Esophagus muscularis mucosa (tissue), 4 donors: ENCODE measurements at regions not wholly inside any gene's neighbourhood (a gene's known extent, or its start where the extent isn't known, plus 50 kb on each side); places are given as distances from the start of the nearest gene placed in this dataset.
"Not testable (repeated sequence)": the region's sequence is repeated elsewhere in the genome, so short reads cannot be mapped to it uniquely, and the experiment has no call there.

Source experiments
- DNase-seq: peaks from one replicate; pipeline ENCODE4 v3.0.0-alpha.2; 2017; ENCODE audit errors: extremely low spot score
- H3K27ac ChIP-seq, 4 donors: fragments of 200-600 bp; sonication (generic); replicated peaks in 1 of 4; 1 replicate in 3 of 4; 2 replicates in 1 of 4; pipeline ENCODE4 v1.5.1; 2016 to 2019; ENCODE audit warnings: mild to moderate bottlenecking in 1 of 4
- H3K27me3 ChIP-seq, 4 donors: fragments of 200-600 bp; sonication (generic); one replicate each; pipeline versions ENCODE4 v1.5.1 to v1.6.0; 2016 to 2019
- H3K36me3 ChIP-seq, 4 donors: fragments of 200-600 bp; sonication (generic); one replicate each; pipeline ENCODE4 v1.5.1; 2016 to 2019
- H3K4me1 ChIP-seq, 4 donors: fragments of 200-600 bp; sonication (generic); one replicate each; pipeline ENCODE4 v1.5.1; 2016 to 2019
- H3K4me3 ChIP-seq, 4 donors: fragments of 200-600 bp; sonication (generic); 1 replicate in 2 of 4; 2 replicates in 2 of 4; pipeline ENCODE4 v1.5.1; 2016 to 2019; ENCODE audit warnings: mild to moderate bottlenecking in 4 of 4, moderate library complexity in 1 of 4
- H3K9me3 ChIP-seq, 4 donors: fragments of 200-600 bp; sonication (generic); 1 replicate in 3 of 4; 2 replicates in 1 of 4; pipeline ENCODE4 v1.5.1; 2016 to 2019
- EP300 ChIP-seq: sonication (generic); formaldehyde crosslinking; IDR thresholded peaks from one replicate; pipeline ENCODE4 v1.6.1; 2017; ENCODE audit warnings: antibody characterized with exemption
- POLR2A ChIP-seq: fragments of 450-650 bp; IDR thresholded peaks from one replicate; pipeline ENCODE4 v1.6.1; 2017; ENCODE audit warnings: antibody characterized with exemption, moderate library complexity, mild to moderate bottlenecking, low read depth
- POLR2AphosphoS5 ChIP-seq, 2 donors: sonication (generic); formaldehyde crosslinking; IDR thresholded peaks; one replicate each; pipeline ENCODE4 v1.6.1; 2017; ENCODE audit warnings: antibody characterized with exemption in 2 of 2
- WGBS: methylation state at CpG from one replicate; pipeline ENCODE4 v1.1.5; 2018; 5-methylcytosine and 5-hydroxymethylcytosine counted together
- intact Hi-C: fragments of 100-400 bp; cut with DNase I; formaldehyde crosslinking; loops from one replicate; pipeline ENCODE4 v1.15.1; 2023
- TF ChIP-seq, protein P1 (sequence below), 3 experiments: fragments of 200-600 bp in 2 of 3; fragments of 450-650 bp in 1 of 3; sonication (generic) in 2 of 3; IDR thresholded peaks; one replicate each; pipeline ENCODE4 v1.5.1; 2017 to 2019; ENCODE audit warnings: antibody characterized with exemption in 3 of 3, mild to moderate bottlenecking in 2 of 3, moderate library complexity in 1 of 3

DNA sequence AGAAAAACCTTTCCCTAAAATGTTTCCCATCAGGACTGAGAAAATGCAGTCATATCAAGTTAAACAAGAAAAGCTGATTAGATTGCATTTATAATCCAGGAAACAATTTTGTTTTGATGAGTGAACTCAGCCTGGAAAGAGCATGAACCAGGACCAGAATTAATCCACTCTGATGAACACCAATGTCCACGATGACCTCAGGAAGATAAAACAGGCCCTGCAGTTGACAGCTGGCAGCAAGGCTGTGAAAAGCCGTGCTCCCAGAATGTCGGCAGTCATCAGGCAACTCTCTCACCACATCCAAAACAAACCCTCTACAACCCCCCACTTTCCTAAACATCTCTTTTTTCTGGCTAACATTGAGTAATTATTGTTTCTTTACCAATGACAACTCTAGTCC lies 74.0 kb upstream of the PROKR2 start:
- DNase-seq = no peak
- Histone ChIP-seq H3K36me3 (no peaks in the 10 kb centered on the region), H3K9me3 (peaks cover 0 to 6% (median 0%) of the 10 kb centered on the region in 4 donors), H3K4me3 (no peak overlapping the region), H3K4me1 (no peaks in the 10 kb centered on the region), H3K27me3 (peaks cover 0 to 9% (median 0%) of the 10 kb centered on the region in 4 donors), H3K27ac (no peak overlapping the region)
- intact Hi-C loops = no loop called here
- WGBS = 21% methylated on average over 3 of the region's 3 CpGs
- TF ChIP-seq, protein P1, sequence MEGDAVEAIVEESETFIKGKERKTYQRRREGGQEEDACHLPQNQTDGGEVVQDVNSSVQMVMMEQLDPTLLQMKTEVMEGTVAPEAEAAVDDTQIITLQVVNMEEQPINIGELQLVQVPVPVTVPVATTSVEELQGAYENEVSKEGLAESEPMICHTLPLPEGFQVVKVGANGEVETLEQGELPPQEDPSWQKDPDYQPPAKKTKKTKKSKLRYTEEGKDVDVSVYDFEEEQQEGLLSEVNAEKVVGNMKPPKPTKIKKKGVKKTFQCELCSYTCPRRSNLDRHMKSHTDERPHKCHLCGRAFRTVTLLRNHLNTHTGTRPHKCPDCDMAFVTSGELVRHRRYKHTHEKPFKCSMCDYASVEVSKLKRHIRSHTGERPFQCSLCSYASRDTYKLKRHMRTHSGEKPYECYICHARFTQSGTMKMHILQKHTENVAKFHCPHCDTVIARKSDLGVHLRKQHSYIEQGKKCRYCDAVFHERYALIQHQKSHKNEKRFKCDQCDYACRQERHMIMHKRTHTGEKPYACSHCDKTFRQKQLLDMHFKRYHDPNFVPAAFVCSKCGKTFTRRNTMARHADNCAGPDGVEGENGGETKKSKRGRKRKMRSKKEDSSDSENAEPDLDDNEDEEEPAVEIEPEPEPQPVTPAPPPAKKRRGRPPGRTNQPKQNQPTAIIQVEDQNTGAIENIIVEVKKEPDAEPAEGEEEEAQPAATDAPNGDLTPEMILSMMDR (IDR thresholded peaks at IDR 0.05) = no peak
- no peak for TF ChIP-seq POLR2A

DNA sequence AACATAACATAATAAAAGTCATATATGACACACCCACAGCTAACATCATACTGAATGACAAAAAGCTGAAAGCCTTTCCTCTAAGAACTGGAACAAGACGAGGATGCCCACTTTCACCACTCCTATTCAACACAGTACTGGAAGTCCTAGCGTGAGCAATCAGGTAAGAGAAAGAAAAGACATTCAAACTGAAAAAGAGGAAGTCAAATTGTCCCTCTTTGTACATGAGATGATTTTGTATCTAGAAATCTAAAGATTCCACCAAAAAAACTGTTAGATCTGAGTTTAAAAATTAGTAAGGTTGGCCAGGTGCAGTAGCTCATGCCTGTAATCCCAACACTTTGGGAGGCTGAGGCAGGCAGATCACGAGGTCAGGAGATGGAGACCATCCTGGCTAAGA lies 70.1 kb upstream of the PROKR2 start:
- H3K4me1 ChIP-seq, H3K36me3 ChIP-seq, H3K27me3 ChIP-seq, H3K4me3 ChIP-seq, H3K27ac ChIP-seq, DNase-seq, intact Hi-C loops: not testable (repeated sequence)
- 65% methylated on average over 3 of the region's 3 CpGs for WGBS
- peaks cover 0 to 26% (median 11%) of the 10 kb centered on the region in 4 donors for H3K9me3 ChIP-seq

DNA sequence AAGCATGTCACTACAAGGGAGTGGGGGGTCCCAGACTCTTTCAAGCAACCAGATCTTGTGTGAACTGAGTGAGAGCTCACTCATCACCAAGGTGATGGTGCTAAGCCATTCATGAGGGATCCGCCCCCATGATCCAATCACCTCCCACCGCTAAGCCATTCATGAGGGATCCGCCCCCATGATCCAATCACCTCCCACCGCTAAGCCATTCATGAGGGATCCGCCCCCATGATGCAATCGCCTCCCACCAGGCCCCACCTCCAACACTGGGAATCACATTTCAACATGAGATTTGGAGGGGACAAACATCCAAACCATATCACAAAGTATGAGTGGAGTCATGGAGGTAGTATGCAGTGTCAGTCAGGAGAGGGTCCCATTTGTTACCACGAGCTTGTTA lies 64.8 kb upstream of the PROKR2 start:
- DNase-seq, H3K36me3 ChIP-seq, H3K4me1 ChIP-seq, H3K27me3 ChIP-seq, H3K27ac ChIP-seq, H3K4me3 ChIP-seq, intact Hi-C loops: not testable (repeated sequence)
- peaks cover 0 to 34% (median 8%) of the 10 kb centered on the region in 4 donors for H3K9me3 ChIP-seq
- 94% methylated on average over 7 of the region's 7 CpGs for WGBS

DNA sequence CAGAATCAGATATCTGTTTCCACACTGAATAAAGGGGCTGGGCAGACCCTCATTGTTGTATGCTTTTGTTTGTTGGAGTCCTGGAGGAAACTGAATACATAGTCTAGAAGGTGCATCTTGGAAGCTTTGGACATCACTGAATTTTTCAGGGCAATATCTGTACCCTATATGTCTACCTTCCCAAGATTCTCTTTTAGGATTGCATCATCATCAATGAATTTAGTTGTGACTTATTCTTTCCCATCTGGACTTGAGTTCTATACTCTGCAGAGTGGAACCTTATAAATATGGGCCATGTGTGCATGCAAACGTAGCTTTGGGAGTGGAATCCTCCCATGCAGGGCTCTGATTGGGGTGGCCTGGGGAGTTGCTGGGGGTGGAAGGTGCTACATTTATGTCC lies 60.7 kb upstream of the PROKR2 start:
- H3K4me1 ChIP-seq = no peaks in the 10 kb centered on the region
- H3K36me3 ChIP-seq = no peaks in the 10 kb centered on the region
- H3K27me3 ChIP-seq = no peaks in the 10 kb centered on the region
- no peak overlapping the region for H3K27ac ChIP-seq
- DNase-seq = no peak
- H3K9me3 ChIP-seq = peaks cover 0 to 12% (median 0%) of the 10 kb centered on the region in 4 donors
- WGBS = 65% methylated on average over 1 of the region's 1 CpG
- no peak overlapping the region for H3K4me3 ChIP-seq
- intact Hi-C loops = no loop called here
- TF ChIP-seq POLR2AphosphoS5 (IDR thresholded peaks at IDR 0.05) (no peak), POLR2A (no peak), EP300 (no peak)
- TF ChIP-seq, protein P1 (IDR thresholded peaks at IDR 0.05) = no peak

DNA sequence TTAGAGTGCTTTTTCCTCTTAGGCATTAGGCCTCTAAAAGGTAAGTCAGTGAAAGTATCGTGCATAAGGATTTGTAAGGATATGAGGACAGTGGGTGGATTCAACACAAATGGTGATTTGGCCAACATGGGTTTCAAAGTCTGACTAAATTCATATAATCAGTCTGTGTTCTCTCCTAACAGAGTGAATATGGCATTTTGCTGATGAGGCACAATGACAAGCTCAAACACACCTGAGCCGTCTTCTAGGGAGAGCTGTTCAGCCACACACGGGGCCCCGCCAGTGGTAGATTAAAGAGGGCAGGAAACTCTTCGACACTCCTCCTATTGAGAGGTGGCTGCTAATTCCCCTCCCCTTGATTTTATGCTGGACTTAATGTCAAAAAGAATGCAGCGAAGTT lies 59.5 kb upstream of the PROKR2 start:
- Histone ChIP-seq H3K27ac (no peak overlapping the region), H3K36me3 (no peaks in the 10 kb centered on the region), H3K4me3 (no peak overlapping the region), H3K4me1 (no peaks in the 10 kb centered on the region), H3K27me3 (no peaks in the 10 kb centered on the region), H3K9me3 (peaks cover 0 to 12% (median 0%) of the 10 kb centered on the region in 4 donors)
- DNase-seq = no peak
- intact Hi-C loops = no loop called here
- TF ChIP-seq, protein P1 (IDR thresholded peaks at IDR 0.05) = no peak
- TF ChIP-seq EP300 (no peak), POLR2A (no peak), POLR2AphosphoS5 (IDR thresholded peaks at IDR 0.05) (no peak)
- WGBS = 83% methylated on average over 6 of the region's 6 CpGs

DNA sequence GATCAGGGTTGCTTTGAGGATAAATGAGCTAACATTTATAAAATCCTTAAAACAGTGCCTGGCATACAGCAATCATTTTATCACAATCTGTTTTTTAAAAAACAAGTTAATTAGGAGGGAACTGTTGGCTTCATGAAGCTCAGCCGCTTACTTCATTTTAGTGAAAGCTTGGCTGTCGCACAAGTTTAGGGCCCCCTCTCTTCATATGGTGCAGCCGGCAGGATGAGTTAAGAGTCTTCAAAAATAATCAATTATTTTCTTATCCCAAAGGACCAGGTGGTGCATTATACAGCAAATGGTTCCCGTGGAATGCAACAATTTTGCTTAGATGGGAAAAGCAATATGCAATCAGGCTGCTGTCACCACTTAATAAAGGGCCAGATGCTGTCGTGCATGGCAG lies 57.4 kb upstream of the PROKR2 start:
- Histone ChIP-seq H3K4me1 (no peaks in the 10 kb centered on the region), H3K36me3 (no peaks in the 10 kb centered on the region), H3K27me3 (no peaks in the 10 kb centered on the region), H3K4me3 (no peak overlapping the region), H3K27ac (no peak overlapping the region), H3K9me3 (peaks cover 0 to 12% (median 0%) of the 10 kb centered on the region in 4 donors)
- intact Hi-C loops = no loop called here
- WGBS = 72% methylated on average over 5 of the region's 5 CpGs
- TF ChIP-seq EP300 (no peak), POLR2AphosphoS5 (IDR thresholded peaks at IDR 0.05) (no peak), POLR2A (no peak)
- TF ChIP-seq, protein P1 (IDR thresholded peaks at IDR 0.05) = no peak
- DNase-seq = no peak
